ENCODE measurements at regions not wholly inside any gene's neighbourhood (a gene's known extent, or its start where the extent isn't known, plus 50 kb on each side); places are given as distances from the start of the nearest gene placed in this dataset.

GRCh38 chr13:76461484-76461883 is 424.7 kb downstream of the KCTD12 start:
- CTCF ChIA-PET = interaction anchor here (1.0 to 2.6 kb wide), 2 partner anchors 10 to 585 kb away, joined by 4 to 9 read pairs; no protein-coding TSS in a partner anchor
- Histone ChIP-seq H3K9me3 (replicated peaks; ENCODE audit: control insufficient read depth, insufficient read depth, low read length) (no peaks in the 10 kb centered on the region), H3K9ac (replicated peaks; ENCODE audit: extremely low read depth, insufficient read depth, low read length) (no peak overlapping the region), H3K4me1 (ENCODE audit: control insufficient read depth, extremely low read depth, insufficient read depth, low read length) (no peaks in the 10 kb centered on the region), H3K4me3 (replicated peaks in 1 of 3; ENCODE audit: insufficient read depth in 1 of 3, low read depth in 1 of 3, low read length in 3 of 3) (no peak overlapping the region), H2AFZ (ENCODE audit: low read depth, low read length) (no peak overlapping the region), H3K9me1 (replicated peaks; ENCODE audit: control insufficient read depth, extremely low read depth, insufficient read depth, low read length) (no peaks in the 10 kb centered on the region), H3K27me3 (ENCODE audit: control insufficient read depth in 2 of 2, insufficient read depth in 2 of 2, low read length in 2 of 2) (no peaks in the 10 kb centered on the region), H3K27ac (ENCODE audit: insufficient read depth, low read depth, low read length) (no peak overlapping the region), H4K20me1 (replicated peaks; ENCODE audit: control insufficient read depth, extremely low read depth, insufficient read depth, low read length) (no peaks in the 10 kb centered on the region), H3K4me2 (ENCODE audit: insufficient read depth, low read length) (no peak overlapping the region), H3K79me2 (ENCODE audit: control insufficient read depth, insufficient read depth, low read length) (no peaks in the 10 kb centered on the region), H3K36me3 (ENCODE audit: control insufficient read depth in 2 of 2, extremely low read depth in 1 of 2, insufficient read depth in 2 of 2, low read length in 2 of 2) (no peaks in the 10 kb centered on the region)
- FAIRE-seq (no peak), DNase-seq (ENCODE audit: low read depth, low spot score) (no peak)
- intact Hi-C loops (cut with micrococcal nuclease) (no loop called here), dilution Hi-C loops (cut with MboI; ENCODE audit: extremely low pct_ligation_motif_present, low sequenced_read_pairs) (no loop called here)
- POLR2A ChIA-PET = no interaction called here
- no peak for TF ChIP-seq CTCF (IDR thresholded peaks at IDR 0.05; ENCODE audit: extremely low read depth in 1 of 2, insufficient read depth in 1 of 2, low read depth in 1 of 2, low read length in 2 of 2)
- no TSS peak for BruUV-seq (replicated peaks)

- DNase-seq (ENCODE audit: low read depth, low spot score) (no peak), FAIRE-seq (no peak)
- dilution Hi-C loops (cut with MboI; ENCODE audit: extremely low pct_ligation_motif_present, low sequenced_read_pairs) = no loop called here
- Histone ChIP-seq H3K27ac (ENCODE audit: insufficient read depth, low read depth, low read length) (no peak overlapping the region), H3K4me2 (ENCODE audit: insufficient read depth, low read length) (no peak overlapping the region), H4K20me1 (replicated peaks; ENCODE audit: control insufficient read depth, extremely low read depth, insufficient read depth, low read length) (no peaks in the 10 kb centered on the region), H3K79me2 (ENCODE audit: control insufficient read depth, insufficient read depth, low read length) (no peaks in the 10 kb centered on the region), H3K4me1 (ENCODE audit: control insufficient read depth, extremely low read depth, insufficient read depth, low read length) (peaks cover 7% of the 10 kb centered on the region), H3K9me1 (replicated peaks; ENCODE audit: control insufficient read depth, extremely low read depth, insufficient read depth, low read length) (no peaks in the 10 kb centered on the region), H3K36me3 (ENCODE audit: control insufficient read depth in 2 of 2, extremely low read depth in 1 of 2, insufficient read depth in 2 of 2, low read length in 2 of 2) (no peaks in the 10 kb centered on the region), H3K4me3 (replicated peaks in 1 of 3; ENCODE audit: insufficient read depth in 1 of 3, low read depth in 1 of 3, low read length in 3 of 3) (no peak overlapping the region), H2AFZ (ENCODE audit: low read depth, low read length) (no peak overlapping the region), H3K9me3 (replicated peaks; ENCODE audit: control insufficient read depth, insufficient read depth, low read length) (no peaks in the 10 kb centered on the region), H3K27me3 (ENCODE audit: control insufficient read depth in 2 of 2, insufficient read depth in 2 of 2, low read length in 2 of 2) (no peaks in the 10 kb centered on the region), H3K9ac (replicated peaks; ENCODE audit: extremely low read depth, insufficient read depth, low read length) (no peak overlapping the region)
- intact Hi-C loops (cut with micrococcal nuclease) = no loop called here
- TF ChIP-seq MAX (IDR thresholded peaks at IDR 0.05; ENCODE audit: insufficient read depth, insufficient read length) = no peak
- no peak for TF ChIP-seq GATA2 (IDR thresholded peaks at IDR 0.05; ENCODE audit: insufficient read depth, insufficient read length, low read depth, low read length)
- TF ChIP-seq POLR2AphosphoS5 (IDR thresholded peaks at IDR 0.05; ENCODE audit: insufficient read depth, low read depth, low read length) = no peak
- TF ChIP-seq JUN (IDR thresholded peaks at IDR 0.05; ENCODE audit: borderline replicate concordance, insufficient read depth, insufficient read length, low read depth) = no peak
- no peak for TF ChIP-seq FOS (IDR thresholded peaks at IDR 0.05; ENCODE audit: borderline replicate concordance, insufficient read depth, low read length)
- no peak for TF ChIP-seq EZH2 (IDR thresholded peaks at IDR 0.05; ENCODE audit: borderline replicate concordance, low read depth, low read length, severe bottlenecking)
- ChIA-PET CTCF (no interaction called here), POLR2A (no interaction called here)
- BruUV-seq (replicated peaks) = no TSS peak
Observed at GRCh38 chr13:76459863-76460262, 426.3 kb downstream of the KCTD12 start.

All from endothelial cell of umbilical vein (primary cell).